Jurkat, Clone E6-1 (cell line): ENCODE measurements at regions not wholly inside any gene's neighbourhood (a gene's known extent, or its start where the extent isn't known, plus 50 kb on each side); places are given as distances from the start of the nearest gene placed in this dataset.
A peak's percentile ranks its signal among the peaks of the same experiment; 100 is the strongest.

Experiments used
- DNase-seq: peaks from one replicate; pipeline ENCODE4 v3.0.0-alpha.2; 2011; ENCODE audit warnings: low read depth, low spot score
- H3K4me3 ChIP-seq: 2 replicates; pipeline ENCODE4 v1.5.1; 2011; ENCODE audit warnings: mild to moderate bottlenecking, low read length, control low read depth, moderate library complexity

DNA sequence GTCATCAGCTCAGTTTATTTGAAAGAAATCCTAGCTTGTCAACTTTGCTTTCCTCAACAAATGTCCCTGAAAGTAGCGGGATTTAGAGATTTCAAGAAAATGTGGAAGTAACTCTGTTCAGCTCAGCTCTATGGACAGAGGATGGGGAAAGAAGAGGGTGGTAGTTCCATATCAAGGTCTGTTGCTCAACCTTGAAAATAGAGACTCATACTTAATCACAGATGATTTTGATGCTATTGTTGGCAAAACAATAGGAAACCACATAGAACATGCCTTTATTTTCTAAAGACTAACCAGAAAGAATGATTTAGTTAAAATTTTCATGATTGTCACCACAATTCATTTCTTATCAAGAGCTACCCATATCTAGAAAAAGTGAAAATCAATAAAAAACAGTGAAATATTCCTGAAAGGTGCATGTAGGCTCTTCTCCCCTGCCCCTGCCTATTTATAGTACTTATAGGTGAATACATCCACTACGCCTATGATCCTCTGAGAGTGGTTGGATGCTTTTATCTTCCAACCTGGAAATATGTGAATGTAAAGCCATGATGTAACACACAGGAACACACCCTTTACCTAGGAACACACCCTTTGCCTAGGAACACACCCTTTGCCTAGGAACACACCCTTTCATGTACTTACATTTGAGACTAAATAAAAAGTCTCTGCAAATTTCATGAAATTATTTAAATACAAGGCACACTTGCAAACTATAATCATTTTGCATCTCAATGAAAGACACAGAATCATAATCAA is 65.8 kb downstream of the ETAA1 start:
- H3K4me3 ChIP-seq = no peak overlapping the region
- DNase-seq = no peak

DNA sequence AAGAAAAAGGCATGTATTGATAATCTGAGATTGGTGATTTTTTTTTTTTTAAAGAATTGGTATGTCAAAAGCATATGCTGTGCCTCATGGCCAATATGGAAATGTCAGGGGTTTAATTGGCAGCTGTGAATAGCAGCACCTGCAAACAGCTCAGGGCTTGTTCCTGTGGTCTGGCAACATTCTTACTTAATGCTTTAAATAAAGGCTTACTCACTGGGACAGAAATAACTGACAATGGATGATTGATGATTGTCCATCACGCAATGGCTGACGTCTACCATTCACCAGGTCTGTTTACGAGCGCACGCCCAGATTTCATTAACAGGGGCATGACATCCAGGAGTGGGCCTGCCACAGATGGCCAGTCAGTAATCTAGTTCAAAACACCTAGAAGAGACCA is 66.7 kb downstream of the ETAA1 start:
- DNase-seq = no peak
- no peak overlapping the region for H3K4me3 ChIP-seq

DNA sequence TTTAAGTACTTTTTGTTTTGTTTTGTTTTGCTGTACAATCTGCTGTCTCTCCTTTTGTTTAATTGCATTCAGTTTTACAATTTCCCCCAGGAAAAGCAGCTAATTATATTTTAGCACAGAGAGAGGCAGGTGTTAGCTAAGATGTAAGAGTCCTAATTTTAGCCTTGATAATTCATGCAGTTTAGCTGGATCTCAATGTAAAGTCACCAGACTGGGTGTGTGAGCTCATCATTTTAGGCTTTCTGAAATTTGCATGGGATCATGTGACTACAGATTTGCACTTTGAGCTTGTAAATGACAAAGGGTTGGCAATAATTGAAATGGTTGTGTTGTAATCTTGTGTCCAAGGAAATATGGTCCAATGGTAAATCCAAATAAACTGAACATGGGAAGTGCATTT is 68.5 kb downstream of the ETAA1 start:
- DNase-seq = no peak
- no peak overlapping the region for H3K4me3 ChIP-seq

DNA sequence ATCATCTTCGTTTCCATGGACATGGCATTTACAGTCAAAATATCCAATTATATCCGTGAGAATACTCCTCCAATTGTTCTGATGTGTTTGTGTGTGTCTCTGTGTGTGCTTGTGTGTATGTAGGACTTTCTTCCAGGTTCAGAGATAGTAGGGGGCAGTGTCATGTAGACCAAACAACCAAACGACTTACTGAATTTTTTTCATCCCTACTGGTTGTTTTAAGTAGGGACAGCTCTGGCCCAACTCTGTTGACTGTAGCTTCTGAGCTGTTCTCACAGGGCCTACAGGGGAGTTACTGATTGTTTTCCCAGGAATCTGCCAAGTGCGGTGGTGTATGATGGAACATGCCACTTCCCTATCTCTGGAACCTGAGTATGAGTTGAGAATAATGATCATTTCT is 69.6 kb downstream of the ETAA1 start:
- DNase-seq = no peak
- no peak overlapping the region for H3K4me3 ChIP-seq

DNA sequence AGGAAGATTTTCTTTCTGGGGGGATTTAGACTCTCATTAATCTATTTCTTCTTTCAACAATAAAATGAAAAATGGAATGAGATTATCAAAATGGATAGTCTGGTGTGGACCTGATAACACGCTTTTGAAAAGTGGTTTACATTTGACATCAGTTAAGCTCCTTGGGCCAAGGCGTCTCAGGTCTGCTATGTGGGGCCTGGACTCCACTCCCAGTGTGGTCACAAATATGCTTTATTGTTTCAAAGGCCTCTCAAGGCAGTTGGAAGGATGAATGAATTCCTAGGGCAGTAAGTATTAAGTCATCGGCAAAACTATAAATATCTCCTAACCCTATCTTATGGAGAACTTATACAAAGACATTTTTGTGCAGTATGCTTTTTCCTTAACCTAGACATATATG is 74.5 kb downstream of the ETAA1 start:
- no peak for DNase-seq
- no peak overlapping the region for H3K4me3 ChIP-seq

DNA sequence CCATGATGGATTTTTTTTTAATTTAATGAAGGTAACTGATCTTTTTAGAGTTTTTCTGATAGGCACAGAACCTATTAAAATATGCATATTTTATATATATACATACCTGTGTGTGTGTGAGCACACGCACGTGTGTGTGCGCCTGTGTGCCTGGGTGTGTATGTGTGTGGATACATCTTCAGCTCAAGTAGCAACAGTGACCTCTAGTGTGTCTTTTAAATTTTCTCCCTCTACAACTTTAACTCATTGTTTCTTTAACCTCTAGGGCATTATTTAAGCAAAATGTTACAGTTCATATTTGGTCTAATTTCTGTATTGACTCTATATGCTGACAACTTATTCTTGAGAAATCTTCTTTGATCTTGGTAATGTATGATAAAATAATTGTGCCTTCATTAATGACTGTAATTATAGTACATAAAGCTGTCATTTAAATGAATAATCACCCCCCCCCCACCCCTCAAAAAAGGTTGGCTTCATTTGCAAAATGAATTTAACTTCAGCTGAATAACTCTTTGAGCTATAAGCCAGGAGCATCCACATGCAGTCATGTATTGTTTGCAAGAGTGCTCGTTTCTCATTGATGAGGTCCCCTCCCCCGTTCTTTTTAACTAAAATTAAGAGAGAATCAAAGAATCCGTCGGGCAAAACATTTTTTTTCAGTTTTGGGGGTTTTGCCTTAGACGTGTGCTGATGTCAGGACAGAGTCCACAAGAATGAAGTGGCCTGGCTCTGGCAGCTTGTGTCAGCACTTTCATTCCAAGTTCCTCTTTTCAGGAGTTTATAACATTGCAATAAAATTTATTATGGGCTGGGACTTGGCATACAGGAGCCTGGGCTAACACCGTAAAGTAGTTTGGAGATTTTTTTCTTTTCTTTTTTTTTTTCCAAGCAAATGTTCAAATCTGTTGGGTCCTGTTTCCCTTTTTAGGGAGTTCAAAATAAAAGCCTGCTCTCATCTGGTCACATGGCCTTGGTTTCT is 80.0 kb downstream of the ETAA1 start:
- DNase-seq = peak; percentile 41

DNA sequence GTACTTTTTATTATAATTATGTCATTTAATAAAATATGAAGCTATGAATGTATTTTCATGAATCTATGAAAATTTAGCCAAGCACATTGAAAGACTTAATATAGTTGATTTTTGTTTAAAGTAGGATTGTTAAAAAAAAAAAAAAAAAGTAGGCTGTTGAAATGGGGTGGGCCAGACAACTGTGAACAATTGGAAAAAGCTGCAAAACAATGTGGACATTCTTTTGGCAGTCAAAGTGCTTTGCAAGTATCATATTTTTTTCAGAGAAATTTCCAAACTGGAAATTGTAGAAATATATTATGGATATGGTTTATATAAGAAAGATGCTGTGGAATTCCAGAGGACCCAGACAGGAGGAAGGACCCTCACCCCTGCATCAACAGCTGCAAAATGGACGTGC is 82.1 kb downstream of the ETAA1 start:
- no peak for DNase-seq
- no peak overlapping the region for H3K4me3 ChIP-seq

More for the DNA sequence above, 80.0 kb downstream of the ETAA1 start:
- no peak overlapping the region for H3K4me3 ChIP-seq

DNA sequence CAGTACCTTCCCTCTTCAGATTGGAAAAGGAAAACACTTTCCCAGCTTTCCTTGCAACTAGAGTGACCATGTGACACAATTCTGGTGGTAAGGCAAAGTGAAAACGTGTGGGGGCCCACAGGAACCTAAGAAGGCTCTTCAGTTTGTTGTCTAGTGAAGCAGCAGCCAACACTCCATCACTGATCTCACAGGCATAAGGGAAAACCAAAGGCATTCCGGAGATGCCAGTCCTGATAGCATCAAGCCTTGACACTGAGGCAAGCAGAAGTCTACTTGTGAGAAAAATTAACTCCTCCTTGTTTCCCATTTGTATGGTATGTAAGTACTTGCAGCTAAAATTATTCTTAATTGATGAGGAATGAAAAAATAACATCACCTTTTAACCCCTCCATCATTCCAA is 88.3 kb downstream of the ETAA1 start:
- no peak for DNase-seq
- H3K4me3 ChIP-seq = no peak overlapping the region

DNA sequence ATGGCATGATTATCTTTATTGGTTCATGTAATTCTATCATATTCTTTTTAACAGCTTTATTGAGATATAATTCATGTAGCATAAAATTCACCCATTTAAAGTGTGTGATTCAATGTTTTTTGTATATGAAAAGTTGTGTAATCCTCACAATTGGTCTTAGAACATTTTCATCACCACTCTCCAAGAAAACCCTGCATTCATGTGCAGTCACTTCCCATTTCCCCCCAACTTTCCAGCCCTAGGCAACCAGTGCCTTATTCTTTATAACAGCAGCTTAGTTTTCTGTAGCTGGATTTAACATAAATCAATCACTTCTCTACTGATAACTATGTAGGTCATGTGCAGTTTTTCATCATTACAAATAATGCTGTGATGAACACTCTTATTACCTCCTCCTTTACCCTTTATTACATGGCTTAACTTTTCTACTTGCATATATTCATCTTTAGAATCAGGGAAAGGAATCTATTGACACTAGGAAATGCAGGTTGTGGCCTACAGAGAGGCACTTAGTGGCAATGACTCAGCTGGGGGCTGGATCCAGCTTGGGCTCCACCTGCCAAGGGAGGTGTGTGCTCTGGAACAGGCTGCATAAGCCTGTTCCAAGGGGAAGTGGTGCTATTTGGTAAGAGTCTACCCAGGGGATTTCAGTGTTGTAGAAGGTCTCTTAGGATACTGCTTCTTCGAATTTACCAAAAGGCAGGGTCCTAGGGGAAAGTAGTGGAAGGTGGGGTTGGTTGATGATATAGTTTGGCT is 89.1 kb downstream of the ETAA1 start:
- no peak overlapping the region for H3K4me3 ChIP-seq
- no peak for DNase-seq

DNA sequence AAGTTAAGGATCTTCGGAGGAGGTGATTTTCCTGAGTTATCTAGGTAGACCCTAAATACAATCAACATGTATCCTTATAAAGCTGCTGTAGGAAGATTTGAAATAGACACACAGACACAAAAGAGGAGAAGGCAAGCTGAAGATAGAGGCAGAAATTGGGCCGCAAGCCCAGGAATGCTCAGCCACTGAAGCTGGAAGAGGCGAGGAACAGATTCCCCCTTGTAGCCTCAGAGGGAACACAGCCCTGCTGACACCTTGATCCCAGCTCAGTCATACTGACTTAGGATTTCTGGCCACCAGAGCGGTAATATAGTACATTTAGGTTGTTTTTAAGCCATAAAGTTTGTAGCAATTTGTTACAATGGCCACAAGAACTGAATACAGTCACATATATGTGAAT is 90.9 kb downstream of the ETAA1 start:
- no peak overlapping the region for H3K4me3 ChIP-seq
- DNase-seq = no peak

DNA sequence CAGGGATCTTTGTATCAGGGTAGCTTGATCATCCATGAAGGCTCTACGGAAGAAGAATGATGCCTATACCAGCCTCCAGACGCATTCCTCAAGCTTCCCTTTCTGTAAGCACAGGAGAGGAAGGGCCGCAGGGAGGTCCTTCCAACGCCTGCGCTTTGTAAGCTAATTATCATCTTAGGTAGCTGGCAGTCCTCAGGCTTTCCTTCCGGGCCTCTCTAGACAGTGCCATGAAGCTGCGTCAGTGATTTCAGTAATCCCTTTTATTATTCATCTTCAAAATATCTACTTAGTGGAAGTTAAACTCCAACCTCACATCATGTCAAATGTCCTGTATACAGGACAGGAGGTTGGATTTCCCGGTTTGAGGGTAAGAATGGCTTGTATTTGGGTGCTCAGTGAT is 92.3 kb downstream of the ETAA1 start:
- no peak overlapping the region for H3K4me3 ChIP-seq
- no peak for DNase-seq

DNA sequence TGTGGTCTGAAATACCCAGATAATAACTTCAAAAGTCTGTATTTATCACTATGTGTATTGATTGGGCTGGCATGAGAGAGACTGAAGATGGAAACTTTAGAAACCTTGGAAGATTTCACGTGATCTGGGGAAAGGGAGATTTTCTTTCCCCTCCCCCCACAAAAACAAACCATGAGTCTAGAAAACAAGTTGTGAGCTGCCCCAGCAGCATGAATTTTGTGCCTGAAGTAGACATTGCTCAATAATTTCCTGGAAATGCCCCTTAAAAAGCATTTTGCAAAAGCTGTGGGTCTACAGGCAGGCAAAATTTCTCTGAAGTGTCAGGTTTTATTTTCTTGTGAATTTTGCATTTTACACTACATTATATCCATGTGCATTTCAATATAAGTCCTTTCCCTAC is 101.8 kb downstream of the ETAA1 start:
- no peak overlapping the region for H3K4me3 ChIP-seq
- no peak for DNase-seq

DNA sequence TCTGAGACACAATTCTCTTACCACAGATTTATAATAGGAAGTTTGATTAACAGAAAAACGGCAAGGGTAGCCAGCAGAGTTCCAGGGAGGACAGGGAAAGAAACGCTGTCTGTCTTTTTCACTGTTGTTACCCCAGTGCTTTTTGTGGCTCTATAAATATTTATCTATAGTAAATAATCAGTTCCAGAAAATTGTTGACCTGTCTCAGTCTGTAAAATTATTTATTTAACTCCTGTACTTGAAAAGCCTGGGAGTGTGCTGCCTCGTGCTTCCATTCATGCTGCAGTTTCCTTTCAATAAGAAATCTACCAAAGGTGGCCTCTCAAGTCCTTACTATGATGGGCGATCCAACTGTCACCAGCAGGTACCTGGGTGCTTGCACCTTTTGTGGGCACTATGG is 102.9 kb downstream of the ETAA1 start:
- DNase-seq = no peak
- no peak overlapping the region for H3K4me3 ChIP-seq

DNA sequence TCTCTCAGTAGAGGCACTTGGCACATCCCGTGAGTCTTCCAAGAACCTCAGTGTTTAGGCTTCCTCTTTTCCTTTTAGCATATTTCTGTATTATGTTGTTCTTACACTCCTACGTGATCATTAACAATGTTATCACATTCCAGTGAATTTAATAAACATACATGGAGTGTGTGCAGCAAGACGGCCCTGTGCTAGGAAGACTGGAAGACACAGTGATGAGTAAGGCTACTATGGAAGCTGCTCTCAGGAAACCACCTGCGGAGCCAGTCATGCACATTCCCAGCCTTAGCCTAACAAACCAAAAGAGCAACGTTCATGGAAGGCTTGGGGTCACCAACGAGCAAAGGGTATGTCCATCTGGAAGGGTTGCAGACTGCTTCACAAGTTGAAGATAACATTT is 103.4 kb downstream of the ETAA1 start:
- no peak for DNase-seq
- no peak overlapping the region for H3K4me3 ChIP-seq

DNA sequence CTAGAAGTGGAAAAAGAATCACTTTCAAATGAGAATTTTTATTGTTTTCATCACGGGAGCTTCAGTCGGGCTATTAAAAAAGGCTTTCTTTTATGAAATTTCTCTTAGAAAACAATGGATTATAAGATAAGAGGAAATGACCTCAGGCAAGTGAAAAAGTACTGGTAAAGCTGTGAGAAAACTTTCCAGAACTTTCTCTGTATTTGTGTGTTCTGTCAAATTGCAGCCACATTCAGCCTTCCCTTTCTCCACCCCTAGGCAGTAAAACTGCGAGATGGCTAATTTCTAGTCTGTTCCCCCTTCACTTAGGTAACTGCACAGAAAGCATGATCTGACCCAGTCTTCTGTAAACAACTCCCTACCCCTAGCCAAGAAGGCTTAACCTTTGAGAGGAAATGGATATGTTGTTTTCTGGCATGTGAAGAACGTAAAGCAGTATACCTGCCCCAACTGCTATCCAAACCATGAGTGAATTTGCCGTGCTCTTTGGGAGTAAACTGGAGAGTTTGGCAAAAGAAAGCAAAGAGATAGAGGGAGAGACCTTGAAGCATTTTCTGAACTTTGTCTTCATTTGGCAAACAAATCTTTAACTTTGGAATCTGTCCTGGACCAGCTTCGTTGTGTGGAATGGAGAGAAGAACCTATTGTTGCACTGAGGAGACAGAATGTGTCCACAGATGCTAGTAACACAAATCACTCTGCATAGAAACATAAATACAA is 105.4 kb downstream of the ETAA1 start:
- DNase-seq = no peak
- no peak overlapping the region for H3K4me3 ChIP-seq

DNA sequence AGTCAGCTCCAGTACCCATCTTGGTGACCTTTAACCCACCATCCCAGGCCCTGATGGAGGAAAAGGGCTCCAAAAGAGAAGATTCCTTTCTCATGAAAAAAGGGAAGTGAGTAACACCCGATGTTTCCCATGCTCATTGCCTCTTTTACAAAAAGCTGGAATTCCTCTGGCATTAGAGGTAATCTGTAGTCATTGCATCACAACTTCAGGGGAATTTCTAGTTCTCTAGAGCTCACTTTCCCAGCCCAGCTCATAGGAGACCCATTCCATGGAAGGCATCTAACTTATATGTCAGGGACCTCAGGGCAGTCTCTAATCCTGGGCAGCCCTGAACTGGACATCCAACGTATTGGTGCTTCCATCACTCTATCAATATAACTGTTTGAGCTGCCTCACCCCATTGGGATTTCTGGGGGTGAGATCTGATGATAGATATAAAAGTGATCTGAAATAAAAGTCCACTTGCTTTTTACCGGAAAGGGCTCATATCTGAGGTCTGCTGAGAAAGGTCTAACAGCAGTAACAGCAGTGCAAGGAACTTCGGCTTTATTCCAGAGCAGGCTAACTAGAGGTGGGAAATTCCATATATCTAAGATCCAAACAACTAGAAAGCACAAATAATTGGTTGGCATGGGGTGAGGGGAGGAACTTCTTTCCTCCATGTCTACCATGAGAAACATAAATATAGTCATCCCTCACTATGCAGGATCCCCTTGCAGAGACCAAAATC is 106.1 kb downstream of the ETAA1 start:
- no peak overlapping the region for H3K4me3 ChIP-seq
- DNase-seq = no peak

DNA sequence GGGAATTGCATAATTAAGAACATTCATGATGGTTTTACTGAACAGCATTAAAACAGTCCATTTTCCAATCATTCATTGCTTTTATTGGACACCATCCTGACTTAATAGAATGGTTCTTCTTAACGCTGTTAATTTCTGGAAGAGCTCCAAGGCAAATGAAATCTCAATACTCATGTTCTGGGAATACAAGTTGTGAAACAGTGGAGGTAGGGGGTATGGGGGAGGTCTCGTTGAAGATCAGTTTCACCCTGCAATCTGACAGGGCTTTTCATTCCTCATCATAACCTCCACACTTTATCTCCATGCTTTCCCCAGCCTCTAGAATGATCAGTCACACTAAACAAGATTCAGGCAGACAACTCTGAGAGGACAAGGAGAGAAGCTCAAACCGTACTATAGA is 113.6 kb downstream of the ETAA1 start:
- no peak for DNase-seq
- no peak overlapping the region for H3K4me3 ChIP-seq

DNA sequence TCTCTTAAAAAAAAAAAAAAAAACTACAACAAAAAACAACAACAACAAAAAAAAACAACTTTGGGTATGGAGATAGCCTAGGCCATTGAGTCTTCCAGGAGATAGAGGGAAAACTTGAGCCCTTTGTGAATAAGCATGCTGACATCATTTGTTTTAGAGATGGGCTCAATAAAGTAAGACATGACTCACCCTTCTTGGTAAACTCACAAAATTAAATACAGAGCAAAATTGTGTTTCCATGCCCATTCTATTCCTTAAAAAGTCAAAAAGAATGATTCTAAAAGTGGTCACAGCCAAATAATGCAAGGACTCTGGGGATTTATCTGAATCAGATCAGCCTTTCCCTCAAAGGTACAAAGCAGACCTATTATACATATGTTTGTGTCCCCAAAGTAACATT is 117.4 kb downstream of the ETAA1 start:
- no peak overlapping the region for H3K4me3 ChIP-seq
- DNase-seq = no peak

DNA sequence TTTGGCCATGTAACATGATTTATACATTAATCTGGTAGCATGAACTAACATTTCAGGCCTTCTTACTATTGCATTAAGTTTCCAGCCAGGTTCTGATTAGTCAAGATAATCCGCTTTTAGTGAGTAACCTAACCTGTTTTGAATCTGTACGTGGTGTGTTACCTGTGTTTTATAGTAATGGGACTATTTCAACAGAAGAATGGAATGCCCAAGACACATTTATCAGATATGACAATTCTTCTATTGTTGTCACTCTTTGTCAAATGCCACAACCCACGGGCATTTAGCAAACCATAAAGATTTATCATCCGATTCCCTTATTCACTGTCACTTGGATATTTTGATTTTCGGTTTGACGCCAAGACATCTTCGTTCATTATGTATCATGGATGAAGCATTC is 117.9 kb downstream of the ETAA1 start:
- no peak overlapping the region for H3K4me3 ChIP-seq
- DNase-seq = no peak
